HG03442 (cell line): ENCODE measurements at regions not wholly inside any gene's neighbourhood (a gene's known extent, or its start where the extent isn't known, plus 50 kb on each side); places are given as distances from the start of the nearest gene placed in this dataset.

Experiments
- ATAC-seq: cut with Tn5 transposase; IDR thresholded peaks from one replicate; pipeline ENCODE4 v1.9.1; 2021; ENCODE audit warnings: mild to moderate bottlenecking, moderate library complexity; ENCODE audit not compliant: unreplicated experiment

DNA sequence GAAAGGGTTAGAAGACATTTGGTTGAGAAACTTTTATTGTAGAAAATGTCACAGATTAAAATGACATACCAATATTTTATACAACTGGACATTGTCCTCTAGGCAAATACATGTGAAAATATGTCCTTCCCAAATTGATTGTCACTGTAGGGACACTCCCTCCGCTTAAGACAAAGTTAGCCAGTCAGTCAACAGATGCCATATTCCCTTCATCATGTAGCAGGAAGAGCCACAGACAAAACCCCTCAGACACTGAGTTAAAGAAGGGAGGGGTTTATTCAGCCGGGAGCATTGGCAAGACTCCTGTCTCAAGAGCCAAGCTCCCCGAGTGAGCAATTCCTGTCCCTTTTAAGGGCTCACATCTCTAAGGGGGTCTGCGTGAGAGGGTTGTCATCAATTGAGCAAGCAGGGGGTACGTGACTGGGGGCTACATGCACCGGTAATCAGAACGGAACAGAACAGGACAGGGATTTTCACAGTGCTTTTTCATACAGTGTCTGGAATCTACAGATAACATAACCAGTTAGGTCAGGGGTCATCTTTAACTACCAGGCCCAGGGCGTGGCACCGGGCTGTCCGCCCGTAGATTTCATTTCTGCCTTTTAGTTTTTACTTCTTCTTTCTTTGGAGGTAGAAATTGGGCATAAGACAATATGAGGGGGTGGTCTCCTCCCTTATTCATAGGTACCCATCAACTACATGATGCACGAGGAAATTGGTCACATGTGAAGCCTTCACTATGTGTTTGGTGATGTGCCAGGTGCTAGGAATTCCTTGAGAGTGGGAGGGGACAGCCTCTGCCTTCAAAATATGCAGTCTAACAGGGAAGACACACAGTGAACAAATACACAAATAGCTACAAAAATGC, 155.7 kb upstream of the CDYL start:
- no peak for ATAC-seq

DNA sequence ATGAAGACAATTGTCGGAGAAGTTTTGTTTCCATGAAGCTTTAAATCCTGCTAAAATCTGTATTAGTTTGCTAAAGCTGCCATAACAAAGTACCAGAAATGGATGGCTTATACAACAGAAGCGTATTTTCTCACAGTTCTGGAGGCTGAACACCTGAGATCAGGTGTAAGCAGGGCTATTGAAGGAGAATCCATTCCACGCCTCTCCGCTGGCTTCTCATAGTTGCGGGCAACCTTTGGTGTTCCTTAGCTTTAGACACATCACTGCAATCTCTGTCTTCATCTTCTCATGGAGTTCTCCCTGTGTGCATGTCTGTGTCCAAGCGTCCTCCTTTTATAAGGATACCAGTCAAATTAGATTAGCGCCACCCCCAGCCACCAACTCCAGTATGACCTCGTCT, 159.9 kb upstream of the CDYL start:
- no peak for ATAC-seq

DNA sequence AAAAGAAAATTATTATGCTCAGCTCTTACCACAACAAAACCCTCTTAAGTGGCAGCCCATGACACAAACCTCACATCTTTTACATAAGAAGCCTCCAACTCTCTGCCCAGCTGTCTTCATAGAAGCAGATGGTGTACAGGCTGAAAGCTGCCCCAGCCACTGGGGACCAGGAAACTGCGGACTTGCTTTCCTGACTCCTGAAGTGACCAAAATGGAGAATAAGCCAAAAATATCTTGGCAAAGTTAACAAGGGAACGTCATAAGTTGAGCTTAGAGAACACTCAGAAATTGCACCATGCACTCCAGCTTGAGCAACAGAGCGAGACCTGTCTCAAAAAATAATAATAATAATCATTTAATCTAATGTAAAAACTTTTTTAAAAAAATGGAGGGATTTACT, 160.3 kb upstream of the CDYL start:
- no peak for ATAC-seq

DNA sequence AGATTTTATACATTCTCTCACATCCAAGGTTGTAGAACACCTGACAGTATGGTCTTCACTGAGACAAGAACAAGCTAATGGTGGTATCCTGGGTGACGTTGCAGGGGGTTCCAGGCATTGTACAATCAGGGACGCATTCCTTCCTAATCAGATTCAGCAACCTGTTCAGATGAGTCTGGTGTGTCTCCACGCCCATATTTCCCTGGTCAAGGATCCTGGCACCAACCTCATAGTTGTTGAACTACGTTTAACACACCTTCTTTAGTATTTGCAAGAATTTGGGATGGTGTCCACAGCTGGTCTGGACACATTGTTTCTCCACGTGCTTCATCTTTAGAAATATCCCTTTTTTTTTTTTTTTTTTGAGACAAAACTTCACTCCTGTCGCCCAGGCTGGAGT, 161.0 kb upstream of the CDYL start:
- ATAC-seq: no peak

DNA sequence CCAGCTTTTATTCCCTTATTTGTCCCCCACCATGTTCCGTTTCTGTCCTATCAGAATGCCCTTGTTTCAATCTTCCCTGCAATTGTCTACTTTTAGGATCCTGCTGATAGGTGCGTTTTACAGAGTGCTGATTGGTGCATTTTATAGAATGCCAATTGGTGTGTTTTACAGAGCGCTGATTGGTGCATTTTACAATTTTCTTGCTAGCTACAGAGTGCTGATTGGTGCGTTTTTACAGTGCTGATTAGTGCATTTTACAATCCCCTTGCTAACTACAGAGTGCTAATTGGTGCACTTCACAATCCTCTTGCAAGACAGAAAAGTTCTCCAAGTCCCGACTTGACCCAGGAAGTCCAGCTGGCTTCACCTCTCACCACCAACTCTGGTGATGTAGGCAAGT, 161.6 kb upstream of the CDYL start:
- ATAC-seq: no peak

DNA sequence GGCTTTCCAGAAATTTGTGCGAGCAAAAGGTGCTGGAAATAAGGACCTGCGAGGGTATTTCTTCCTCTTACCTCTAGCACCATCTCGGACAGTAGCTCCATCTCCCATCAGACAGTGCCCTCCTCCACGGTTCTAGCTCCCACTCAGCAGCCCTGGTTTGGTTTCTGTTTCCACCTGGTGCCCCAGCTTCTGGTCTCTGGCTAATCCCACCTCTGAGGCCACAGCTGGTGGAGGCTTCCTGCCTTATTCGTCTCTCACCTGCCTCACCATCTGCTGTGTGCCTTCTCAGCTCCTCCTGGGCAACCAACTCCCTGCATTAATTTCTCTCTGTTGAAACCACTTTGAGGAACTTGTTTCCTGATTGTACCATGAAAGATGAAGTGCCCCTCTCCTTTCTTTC, 162.4 kb upstream of the CDYL start:
- ATAC-seq: no peak

DNA sequence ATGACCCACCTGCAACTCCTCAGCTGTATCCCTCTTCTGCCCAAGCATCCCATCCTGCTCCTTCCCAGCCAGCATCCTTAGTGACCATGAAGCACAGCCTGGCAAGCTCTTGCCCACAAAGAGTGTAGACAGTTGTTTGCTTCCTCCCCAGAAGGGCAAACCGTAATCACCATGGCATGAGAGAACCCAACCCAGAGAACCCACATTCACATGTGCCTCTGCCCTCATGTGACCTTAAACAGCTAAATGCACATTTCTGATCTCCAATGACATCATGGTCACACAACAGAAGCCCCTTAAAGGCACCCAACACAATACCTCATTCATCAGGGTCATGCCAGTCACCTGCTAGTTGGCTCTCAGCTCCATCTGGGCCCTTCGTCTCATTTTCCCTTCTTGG, 162.8 kb upstream of the CDYL start:
- no peak for ATAC-seq

DNA sequence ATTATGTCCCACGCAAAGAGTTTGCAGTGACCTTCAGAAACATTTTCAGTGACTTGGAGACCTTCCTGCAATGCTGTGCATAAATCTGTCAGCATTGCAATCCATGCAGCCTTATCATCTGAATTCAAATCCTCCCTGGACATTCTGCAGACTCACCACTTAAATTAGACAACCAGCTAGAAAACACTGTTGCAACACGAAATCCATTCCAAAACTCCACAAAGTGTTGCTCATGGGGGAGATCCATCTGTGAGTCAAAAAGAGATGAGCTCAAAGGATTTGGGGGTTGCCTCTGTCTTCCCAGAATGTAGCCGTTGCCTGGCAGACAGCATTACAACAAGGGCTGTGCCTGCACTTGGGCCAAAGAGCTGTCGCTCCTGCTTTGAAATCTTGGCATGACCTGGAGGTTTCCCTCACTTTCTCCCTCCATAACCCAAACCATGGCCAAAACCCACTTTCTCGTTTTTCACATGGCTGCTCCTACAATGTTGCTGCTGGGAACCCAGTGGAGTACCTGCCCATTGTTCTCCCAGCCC, 163.5 kb upstream of the CDYL start:
- ATAC-seq: no peak

DNA sequence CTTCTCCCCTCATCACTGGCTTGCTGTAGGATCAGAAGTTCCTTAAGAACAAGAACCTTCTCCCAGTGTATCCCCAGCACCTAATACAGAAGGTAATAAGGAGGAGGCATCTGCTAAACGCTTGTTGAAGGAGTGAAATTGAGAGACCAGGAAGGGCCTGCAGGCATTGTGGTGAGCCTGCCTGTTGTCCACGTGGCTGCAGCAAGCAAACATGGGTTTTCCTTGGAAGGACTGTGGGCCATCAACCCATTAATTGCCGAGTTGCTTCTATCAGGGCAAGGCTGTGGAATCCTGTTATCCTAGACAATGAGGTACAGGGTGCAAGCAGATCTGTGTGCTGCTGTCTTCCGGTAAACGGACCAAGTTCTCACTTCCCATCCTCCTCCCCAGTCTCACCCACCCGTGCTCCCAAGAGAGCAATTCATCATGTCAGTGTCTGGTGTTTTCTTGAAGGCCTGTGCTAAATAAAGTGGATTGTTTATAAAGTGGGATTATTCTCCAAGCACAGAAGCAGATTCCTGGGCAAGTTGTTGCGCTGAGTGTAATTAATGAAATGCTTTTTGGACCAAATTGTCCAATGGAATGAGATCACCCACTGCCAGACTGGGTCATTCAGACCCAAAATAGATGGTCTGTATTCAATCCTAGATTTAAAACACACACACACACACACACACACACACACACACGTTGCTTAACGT, 164.6 kb upstream of the CDYL start:
- ATAC-seq: no peak

DNA sequence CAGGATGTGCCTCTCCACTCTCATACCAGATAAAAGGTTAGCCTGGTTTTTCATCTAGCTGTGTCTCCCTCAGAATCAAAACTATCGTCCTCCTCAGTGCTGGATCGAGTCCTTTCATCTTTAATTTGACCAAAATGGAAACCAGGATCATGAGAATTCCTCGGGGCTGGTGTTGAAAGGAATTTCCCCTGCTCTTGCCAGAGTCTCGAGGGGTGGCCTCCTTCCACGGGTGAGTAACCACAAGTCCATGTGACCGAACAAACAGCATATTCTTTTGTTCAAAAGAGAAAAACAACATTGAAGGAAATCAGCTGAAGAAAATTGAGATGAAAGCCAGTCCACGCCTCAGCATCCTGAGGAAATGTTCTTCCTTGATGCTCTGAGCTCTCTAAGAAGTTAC, 165.9 kb upstream of the CDYL start:
- no peak for ATAC-seq

GRCh38 chr6:4608361-4609115, 167.7 kb upstream of the CDYL start:
- no peak for ATAC-seq

- ATAC-seq: no peak
These were observed 168.4 kb upstream of the CDYL start for GRCh38 chr6:4607793-4608192.

GRCh38 chr6:4606821-4607704, 169.1 kb upstream of the CDYL start:
- no peak for ATAC-seq

GRCh38 chr6:4606016-4606415, 170.2 kb upstream of the CDYL start:
- no peak for ATAC-seq

- ATAC-seq: no peak
These were observed 172.3 kb upstream of the CDYL start for GRCh38 chr6:4603856-4604369.

DNA sequence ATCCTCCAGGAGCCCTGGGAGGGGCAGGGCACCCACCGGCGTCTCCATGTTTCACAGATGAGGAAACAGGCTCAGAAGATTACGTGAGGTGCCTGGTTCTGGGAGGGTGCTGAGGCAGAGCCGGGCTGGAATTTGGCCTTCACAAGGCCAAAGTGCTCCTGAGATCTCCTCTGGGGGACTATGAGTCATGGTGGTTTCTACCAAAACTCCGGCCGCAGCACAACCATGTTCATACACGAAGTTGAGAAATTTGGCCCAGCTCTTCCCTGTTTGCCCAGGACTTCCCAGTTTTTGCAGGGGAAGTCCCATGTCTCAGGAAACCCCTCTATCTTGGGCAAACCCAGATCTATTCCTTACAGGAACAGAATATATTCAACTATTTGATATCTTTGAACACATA, 172.9 kb upstream of the CDYL start:
- no peak for ATAC-seq

DNA sequence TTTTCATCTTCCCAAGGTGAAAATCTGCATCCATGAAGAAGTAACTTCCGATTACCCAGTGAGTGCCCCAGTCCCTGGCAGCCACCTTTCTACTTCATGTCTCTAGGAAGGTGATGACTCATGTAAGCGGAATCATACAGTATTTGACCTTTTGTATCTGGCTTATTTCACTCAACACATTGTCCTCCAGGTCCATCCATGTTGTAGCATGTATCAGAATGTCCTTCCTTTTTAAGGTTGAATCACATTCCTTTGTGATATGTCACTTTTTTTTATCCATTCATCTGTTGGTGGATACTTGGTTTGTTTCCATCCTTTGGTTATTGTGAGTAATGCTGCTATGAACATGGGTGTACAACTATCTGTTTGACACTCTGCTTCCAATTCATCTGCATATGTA, 176.3 kb upstream of the CDYL start:
- no peak for ATAC-seq

DNA sequence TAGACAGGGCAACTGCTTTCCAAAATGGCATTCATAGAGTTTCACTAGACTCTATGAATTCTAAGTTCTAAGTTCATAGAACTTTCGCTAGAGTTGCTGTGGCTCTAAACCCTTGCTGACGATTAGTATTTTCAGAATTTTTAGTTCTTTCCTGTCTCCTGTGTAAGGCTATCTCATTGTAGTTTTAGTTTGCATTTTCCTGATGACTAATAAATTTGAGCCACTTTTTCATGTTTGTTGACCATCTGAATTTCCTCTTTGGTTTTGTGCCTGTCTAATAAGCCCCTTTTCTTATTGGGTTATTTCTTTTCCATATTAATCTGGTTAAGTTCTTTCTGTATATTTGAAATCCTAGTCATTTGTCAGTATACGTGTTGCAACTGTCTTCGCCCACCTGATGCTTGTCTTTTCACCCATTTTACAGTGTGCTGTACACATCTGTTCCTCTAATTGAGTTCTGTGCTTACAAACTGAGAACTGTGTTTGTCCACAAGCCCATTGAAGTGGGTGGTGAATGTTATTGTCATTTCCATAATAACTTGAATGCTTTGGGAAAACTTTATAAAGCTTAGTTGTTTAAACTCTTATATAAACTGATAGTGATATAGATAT, 177.7 kb upstream of the CDYL start:
- no peak for ATAC-seq

DNA sequence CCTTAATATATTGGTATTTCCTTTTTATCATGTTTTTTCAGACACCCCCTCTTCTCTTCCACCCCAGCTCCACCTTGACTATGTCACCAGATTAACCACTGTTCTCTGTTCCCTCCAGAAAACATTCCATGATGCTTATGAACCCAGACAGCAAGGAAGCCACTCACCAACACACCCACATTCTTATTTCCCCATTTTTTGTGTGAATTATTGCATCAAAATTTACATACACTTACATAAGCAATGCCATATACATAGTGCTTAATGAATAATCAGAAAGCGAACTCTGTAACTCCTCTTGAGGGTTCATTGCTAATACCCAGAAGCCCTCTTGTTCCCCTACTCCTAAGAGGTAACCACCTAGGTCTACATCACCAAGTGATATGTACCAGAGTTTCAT, 182.3 kb upstream of the CDYL start:
- no peak for ATAC-seq

DNA sequence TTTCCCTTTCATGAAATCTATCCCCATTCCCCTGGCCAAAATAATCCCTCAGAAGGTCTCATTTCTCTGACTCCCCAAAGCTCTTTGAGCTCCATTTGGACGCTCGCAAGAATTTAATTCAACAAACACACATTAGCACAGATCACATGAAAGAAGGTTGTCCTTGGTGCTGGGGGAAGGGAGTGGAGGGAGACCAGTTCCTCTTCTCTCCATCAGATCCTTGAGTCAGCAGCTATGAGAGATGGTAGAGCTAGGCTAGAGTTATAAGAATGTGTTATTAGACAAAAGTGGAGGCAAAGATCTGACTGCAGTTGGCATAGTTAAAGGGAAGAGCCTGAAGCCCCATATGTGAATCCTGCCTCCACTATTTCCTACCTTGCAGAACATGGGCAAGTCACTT, 184.2 kb upstream of the CDYL start:
- ATAC-seq: no peak
